GM06990 (cell line): ENCODE measurements at regions not wholly inside any gene's neighbourhood (a gene's known extent, or its start where the extent isn't known, plus 50 kb on each side); places are given as distances from the start of the nearest gene placed in this dataset.

Experiments used
- DNase-seq: peaks from one replicate; pipeline ENCODE4 v3.0.0-alpha.2; 2011; ENCODE audit not compliant: insufficient read length; ENCODE audit errors: extremely low read depth
- H3K27me3 ChIP-seq: replicated peaks from 2 replicates; pipeline ENCODE4 v1.6.0; 2011; ENCODE audit warnings: low read length; ENCODE audit not compliant: control insufficient read depth, insufficient read depth
- H3K36me3 ChIP-seq: 2 replicates; pipeline ENCODE4 v1.5.1; 2011; ENCODE audit warnings: low read length; ENCODE audit not compliant: control insufficient read depth, insufficient read depth
- H3K4me3 ChIP-seq: replicated peaks from 2 replicates; pipeline ENCODE4 v1.5.1; 2011; ENCODE audit warnings: low read depth, mild to moderate bottlenecking, control low read depth, low read length
- CTCF ChIP-seq: IDR thresholded peaks from 2 replicates; pipeline ENCODE4 v1.5.1; 2011; ENCODE audit warnings: low read length, control low read depth, mild to moderate bottlenecking, inconsistent platforms; ENCODE audit not compliant: insufficient read depth, poor library complexity, severe bottlenecking

DNA sequence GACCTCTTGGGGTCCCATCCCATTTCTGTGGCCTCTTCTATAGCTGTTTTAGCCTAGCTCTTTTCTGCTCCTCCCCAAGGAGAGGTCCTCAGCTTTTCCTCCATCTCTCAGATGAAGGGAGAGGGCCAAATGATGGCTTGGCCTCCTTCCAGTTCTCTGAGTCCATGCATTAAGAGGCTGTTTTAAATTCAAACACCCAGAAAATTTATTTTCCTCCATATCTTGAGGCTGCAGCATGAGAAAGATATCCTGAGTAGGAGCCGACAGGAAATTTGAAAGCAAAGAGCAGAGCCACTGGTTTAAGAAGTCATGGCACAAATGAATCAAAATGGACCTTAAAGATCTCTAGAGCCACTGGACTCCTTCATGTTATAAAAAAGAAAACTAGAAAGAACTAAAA lies 558.8 kb downstream of the MID1IP1 start:
- Histone ChIP-seq H3K36me3 (no peaks in the 10 kb centered on the region), H3K4me3 (no peak overlapping the region), H3K27me3 (no peaks in the 10 kb centered on the region; the same call in 1 of the 2 replicates)
- no peak for DNase-seq
- no peak for TF ChIP-seq CTCF

DNA sequence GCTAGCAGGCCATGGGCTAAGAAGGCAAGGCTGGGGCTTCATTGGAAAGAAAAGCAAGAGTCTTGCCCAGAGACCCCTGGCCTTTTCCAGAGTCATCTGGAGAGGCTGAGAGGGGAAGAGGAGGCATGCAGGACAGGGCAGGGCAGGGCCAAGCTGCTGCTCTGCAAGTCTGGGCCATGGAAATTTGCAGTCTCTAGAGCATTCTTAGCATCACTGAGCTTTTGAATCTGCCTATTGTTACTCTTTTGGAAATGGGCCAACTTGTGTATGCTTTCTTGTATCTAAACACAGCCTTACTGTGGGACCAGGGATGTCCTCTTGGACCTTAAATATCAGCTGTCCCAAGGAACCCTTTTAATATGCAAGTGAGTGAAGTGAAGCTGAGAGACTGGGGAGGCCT lies 560.5 kb downstream of the MID1IP1 start:
- DNase-seq: no peak
- Histone ChIP-seq H3K36me3 (no peaks in the 10 kb centered on the region), H3K27me3 (no peaks in the 10 kb centered on the region; the same call in 1 of the 2 replicates), H3K4me3 (no peak overlapping the region)
- TF ChIP-seq CTCF: no peak

DNA sequence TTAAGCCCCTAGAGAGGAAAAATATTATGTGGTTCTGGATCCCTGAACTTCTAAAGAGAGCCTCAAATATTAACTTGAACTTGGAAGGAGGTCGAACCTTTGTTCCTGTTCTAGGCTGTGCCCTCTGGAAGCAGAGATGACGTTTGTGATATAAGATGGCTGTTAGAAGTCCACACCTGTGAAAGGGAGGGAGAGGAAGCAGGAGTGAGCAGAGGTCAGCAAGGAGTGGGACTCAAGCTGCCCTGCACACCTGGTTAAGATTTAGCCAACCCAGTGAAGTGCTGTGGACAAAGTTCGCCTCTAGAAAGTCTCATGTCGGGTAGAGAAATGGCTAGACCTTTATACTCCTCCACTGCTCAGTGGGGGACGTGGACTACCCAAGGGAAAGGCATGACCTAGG lies 566.2 kb downstream of the MID1IP1 start:
- TF ChIP-seq CTCF: no peak
- no peaks in the 10 kb centered on the region for H3K36me3 ChIP-seq
- peaks cover 2% of the 10 kb centered on the region; the same call in 1 of the 2 replicates for H3K27me3 ChIP-seq
- no peak overlapping the region for H3K4me3 ChIP-seq
- DNase-seq: no peak

- no peak for TF ChIP-seq CTCF
- no peak for DNase-seq
- peaks cover 2% of the 10 kb centered on the region; the same call in 1 of the 2 replicates for H3K27me3 ChIP-seq
- H3K36me3 ChIP-seq: no peaks in the 10 kb centered on the region
- no peak overlapping the region for H3K4me3 ChIP-seq
Observed at GRCh38 chrX:39372115-39372514, 570.9 kb downstream of the MID1IP1 start.

DNA sequence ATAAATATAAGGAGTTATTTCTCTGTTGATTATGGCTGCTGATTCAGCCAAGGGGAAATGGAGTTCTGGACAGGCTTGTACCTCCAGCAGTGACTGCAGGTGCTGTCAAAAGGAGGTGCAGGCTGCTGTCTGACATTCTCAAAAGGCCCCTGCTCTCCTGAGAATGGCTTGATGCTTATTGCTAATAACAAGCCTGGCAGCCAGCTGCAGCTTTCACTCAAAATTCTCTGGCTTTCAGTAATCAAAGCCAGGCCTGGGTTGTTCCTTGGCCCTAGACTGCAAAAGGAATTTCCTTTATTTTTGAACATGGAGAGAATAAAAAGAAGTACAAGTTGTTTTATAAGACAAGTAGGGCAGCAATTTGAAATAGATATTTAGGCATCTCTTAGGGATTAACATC lies 575.9 kb downstream of the MID1IP1 start:
- no peak overlapping the region for H3K4me3 ChIP-seq
- TF ChIP-seq CTCF: no peak
- H3K36me3 ChIP-seq: no peaks in the 10 kb centered on the region
- no peaks in the 10 kb centered on the region for H3K27me3 ChIP-seq
- DNase-seq: no peak

DNA sequence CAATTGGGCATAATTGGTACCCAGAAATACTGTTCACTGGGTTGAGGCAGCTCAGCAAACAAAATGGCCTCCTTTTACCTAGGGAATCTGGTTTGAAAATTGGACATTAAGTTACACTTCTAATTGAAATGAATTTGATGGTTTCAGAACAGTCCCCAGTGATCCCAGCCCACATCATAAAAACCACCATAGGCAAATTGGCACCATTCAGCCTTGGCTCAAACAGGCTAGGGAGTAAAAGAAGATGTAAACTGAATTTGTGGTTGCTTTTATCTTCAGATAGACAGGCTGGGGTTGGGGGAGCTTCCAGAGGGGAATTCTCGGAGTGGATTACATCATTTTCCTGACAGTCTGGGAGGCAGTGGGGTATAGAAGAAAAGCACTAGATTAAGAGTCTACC lies 576.5 kb downstream of the MID1IP1 start:
- DNase-seq: no peak
- Histone ChIP-seq H3K36me3 (no peaks in the 10 kb centered on the region), H3K27me3 (no peaks in the 10 kb centered on the region), H3K4me3 (no peak overlapping the region)
- TF ChIP-seq CTCF: no peak
